Liver (tissue), 3 donors: ENCODE measurements at regions not wholly inside any gene's neighbourhood (a gene's known extent, or its start where the extent isn't known, plus 50 kb on each side); places are given as distances from the start of the nearest gene placed in this dataset.

Source experiments
- JUND ChIP-seq, 2 donors: IDR thresholded peaks; 2 replicates each; pipeline ENCODE4 v1.6.1; 2016; ENCODE audit warnings: antibody characterized with exemption in 2 of 2
- TF ChIP-seq, protein P1 (sequence below): fragments of 150-350 bp; IDR thresholded peaks from 2 replicates; pipeline ENCODE4 v1.5.1; 2017; ENCODE audit warnings: improper control_type of control experiment, low read depth, low read length; ENCODE audit not compliant: missing input control
- TF ChIP-seq, protein P2 (sequence below): IDR thresholded peaks from 2 replicates; pipeline ENCODE4 v1.6.1; 2016; ENCODE audit warnings: antibody characterized with exemption
- TF ChIP-seq, protein P3 (sequence below): IDR thresholded peaks from 2 replicates; pipeline ENCODE4 v1.6.1; 2016; ENCODE audit warnings: antibody characterized with exemption, mild to moderate bottlenecking
- donor health status: healthy.
- donor health status: healthy.

DNA sequence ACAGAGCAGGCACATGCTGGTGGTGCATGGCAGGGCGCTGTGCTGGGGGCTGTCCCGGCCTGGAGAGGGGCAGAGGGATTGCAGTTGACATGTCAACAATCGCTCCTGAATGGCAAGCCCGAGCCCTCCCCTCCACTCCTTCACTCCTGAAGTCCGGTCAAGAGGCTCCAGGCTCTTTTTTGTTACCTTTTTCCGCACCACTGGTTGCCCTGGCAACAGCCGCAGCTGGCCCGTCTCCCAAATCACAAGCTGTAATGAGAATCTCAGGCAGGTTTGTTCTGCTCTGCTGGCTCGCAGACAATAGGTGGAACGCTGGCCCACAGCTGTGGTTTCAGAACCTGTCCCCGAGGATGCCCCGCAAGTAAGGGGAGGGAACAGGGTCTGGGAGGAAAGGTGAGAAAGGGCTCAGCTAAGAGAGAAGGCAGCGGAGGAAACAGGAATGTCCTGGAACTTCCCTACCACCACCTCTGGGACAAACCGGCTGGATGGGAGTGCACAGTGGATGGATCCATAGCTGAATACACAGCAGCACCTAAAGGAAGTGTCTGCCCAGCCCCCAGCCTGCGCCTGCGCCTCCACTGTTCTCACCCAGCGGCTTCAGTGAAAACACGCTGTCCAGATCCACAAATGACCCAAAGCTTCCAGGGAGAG, 58.9 kb downstream of the CALML3 start:
- TF ChIP-seq JUND (IDR thresholded peaks at IDR 0.05), result no peak
- TF ChIP-seq, protein P1, sequence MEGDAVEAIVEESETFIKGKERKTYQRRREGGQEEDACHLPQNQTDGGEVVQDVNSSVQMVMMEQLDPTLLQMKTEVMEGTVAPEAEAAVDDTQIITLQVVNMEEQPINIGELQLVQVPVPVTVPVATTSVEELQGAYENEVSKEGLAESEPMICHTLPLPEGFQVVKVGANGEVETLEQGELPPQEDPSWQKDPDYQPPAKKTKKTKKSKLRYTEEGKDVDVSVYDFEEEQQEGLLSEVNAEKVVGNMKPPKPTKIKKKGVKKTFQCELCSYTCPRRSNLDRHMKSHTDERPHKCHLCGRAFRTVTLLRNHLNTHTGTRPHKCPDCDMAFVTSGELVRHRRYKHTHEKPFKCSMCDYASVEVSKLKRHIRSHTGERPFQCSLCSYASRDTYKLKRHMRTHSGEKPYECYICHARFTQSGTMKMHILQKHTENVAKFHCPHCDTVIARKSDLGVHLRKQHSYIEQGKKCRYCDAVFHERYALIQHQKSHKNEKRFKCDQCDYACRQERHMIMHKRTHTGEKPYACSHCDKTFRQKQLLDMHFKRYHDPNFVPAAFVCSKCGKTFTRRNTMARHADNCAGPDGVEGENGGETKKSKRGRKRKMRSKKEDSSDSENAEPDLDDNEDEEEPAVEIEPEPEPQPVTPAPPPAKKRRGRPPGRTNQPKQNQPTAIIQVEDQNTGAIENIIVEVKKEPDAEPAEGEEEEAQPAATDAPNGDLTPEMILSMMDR, result no peak
- TF ChIP-seq, protein P2, sequence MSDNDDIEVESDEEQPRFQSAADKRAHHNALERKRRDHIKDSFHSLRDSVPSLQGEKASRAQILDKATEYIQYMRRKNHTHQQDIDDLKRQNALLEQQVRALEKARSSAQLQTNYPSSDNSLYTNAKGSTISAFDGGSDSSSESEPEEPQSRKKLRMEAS, result no peak
- TF ChIP-seq, protein P3, sequence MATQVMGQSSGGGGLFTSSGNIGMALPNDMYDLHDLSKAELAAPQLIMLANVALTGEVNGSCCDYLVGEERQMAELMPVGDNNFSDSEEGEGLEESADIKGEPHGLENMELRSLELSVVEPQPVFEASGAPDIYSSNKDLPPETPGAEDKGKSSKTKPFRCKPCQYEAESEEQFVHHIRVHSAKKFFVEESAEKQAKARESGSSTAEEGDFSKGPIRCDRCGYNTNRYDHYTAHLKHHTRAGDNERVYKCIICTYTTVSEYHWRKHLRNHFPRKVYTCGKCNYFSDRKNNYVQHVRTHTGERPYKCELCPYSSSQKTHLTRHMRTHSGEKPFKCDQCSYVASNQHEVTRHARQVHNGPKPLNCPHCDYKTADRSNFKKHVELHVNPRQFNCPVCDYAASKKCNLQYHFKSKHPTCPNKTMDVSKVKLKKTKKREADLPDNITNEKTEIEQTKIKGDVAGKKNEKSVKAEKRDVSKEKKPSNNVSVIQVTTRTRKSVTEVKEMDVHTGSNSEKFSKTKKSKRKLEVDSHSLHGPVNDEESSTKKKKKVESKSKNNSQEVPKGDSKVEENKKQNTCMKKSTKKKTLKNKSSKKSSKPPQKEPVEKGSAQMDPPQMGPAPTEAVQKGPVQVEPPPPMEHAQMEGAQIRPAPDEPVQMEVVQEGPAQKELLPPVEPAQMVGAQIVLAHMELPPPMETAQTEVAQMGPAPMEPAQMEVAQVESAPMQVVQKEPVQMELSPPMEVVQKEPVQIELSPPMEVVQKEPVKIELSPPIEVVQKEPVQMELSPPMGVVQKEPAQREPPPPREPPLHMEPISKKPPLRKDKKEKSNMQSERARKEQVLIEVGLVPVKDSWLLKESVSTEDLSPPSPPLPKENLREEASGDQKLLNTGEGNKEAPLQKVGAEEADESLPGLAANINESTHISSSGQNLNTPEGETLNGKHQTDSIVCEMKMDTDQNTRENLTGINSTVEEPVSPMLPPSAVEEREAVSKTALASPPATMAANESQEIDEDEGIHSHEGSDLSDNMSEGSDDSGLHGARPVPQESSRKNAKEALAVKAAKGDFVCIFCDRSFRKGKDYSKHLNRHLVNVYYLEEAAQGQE, result no peak
